ENCODE measurements at regions not wholly inside any gene's neighbourhood (a gene's known extent, or its start where the extent isn't known, plus 50 kb on each side); places are given as distances from the start of the nearest gene placed in this dataset.
"Not testable (repeated sequence)": the region's sequence is repeated elsewhere in the genome, so short reads cannot be mapped to it uniquely, and the experiment has no call there.

DNA sequence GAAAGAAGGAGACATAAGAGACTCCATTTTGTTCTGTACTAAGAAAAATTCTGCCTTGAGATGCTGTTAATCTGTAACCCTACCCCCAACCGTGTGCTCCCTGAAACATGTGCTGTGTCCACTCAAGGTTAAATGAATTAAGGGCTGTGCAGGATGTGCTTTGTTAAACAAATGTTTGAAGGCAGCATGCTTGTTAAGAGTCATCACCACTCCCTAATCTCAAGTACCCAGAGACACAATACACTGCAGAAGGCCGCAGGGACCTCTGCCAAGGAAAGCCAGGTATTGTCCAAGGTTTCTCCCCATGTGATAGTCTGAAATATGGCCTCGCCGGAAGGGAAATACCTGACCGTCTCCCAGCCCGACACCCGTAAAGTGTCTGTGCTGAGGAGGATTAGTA lies 152.4 kb upstream of the NOTCH2NLA start:
- H3K27me3 Mint-ChIP-seq (ENCODE audit: unreplicated experiment), result peaks cover 11% of the 10 kb centered on the region
- not testable (repeated sequence) for H3K27ac Mint-ChIP-seq (ENCODE audit: unreplicated experiment); H3K36me3 Mint-ChIP-seq (ENCODE audit: unreplicated experiment); DNase-seq; H3K9me3 Mint-ChIP-seq (ENCODE audit: unreplicated experiment); H3K4me1 Mint-ChIP-seq (ENCODE audit: low read depth, unreplicated experiment); H3K4me3 Mint-ChIP-seq (ENCODE audit: unreplicated experiment)

DNA sequence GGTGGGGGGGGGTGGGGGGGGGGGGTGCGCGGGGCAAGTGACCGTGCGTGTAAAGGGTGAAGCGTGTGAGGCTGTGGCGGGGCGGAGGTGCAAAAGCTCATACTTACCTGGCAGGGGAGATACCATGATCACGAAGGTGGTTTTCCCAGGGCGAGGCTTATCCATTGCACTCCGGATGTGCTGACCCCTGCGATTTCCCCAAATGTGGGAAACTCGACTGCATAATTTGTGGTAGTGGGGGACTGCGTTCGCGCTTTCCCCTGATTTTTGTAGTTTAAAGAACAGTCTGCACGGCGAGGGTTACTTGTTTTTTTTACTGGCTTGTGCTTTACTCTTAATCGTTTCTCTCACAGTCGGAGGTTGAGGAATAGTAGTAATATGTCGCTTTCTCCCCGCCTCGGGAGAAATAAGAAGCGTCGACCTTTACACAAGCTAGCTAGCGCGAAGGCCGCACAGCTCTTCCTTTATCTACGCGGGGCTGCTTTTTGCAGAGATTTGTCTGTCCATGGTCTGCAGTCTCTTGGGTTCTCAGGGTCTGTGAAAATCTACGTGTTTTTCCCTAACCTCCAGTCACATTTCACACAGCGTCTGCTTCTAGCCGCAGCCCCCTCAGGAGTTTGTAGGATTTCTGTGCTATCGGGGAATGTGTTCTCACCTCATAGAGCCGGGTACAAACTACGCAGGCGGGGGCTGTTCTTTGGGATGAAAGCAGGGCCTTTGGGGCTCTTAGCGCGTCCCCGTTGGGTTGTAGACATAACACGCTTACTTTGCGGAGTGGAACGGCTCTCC lies 148.1 kb upstream of the NOTCH2NLA start:
- not testable (repeated sequence) for H3K9me3 Mint-ChIP-seq (ENCODE audit: unreplicated experiment)

GRCh38 chr1:146376309-146376707 lies 147.5 kb upstream of the NOTCH2NLA start:
- H3K9me3 Mint-ChIP-seq (ENCODE audit: unreplicated experiment); H3K4me1 Mint-ChIP-seq (ENCODE audit: low read depth, unreplicated experiment); H3K36me3 Mint-ChIP-seq (ENCODE audit: unreplicated experiment): not testable (repeated sequence)
- H3K4me3 Mint-ChIP-seq (ENCODE audit: unreplicated experiment), result peak overlapping the region; percentile 72
- DNase-seq, result peak; percentile 84
- peaks cover 11% of the 10 kb centered on the region for H3K27me3 Mint-ChIP-seq (ENCODE audit: unreplicated experiment)
- peak overlapping the region; percentile 97 for H3K27ac Mint-ChIP-seq (ENCODE audit: unreplicated experiment)

More for the DNA sequence above, 148.1 kb upstream of the NOTCH2NLA start:
- peak overlapping the region; percentile 97 for H3K27ac Mint-ChIP-seq (ENCODE audit: unreplicated experiment)
- peaks cover 11% of the 10 kb centered on the region for H3K27me3 Mint-ChIP-seq (ENCODE audit: unreplicated experiment)
- not testable (repeated sequence) for H3K36me3 Mint-ChIP-seq (ENCODE audit: unreplicated experiment); H3K4me1 Mint-ChIP-seq (ENCODE audit: low read depth, unreplicated experiment)
- DNase-seq, result peak; percentile 52
- H3K4me3 Mint-ChIP-seq (ENCODE audit: unreplicated experiment), result peak overlapping the region; percentile 78

- Mint-ChIP-seq H3K27me3 (ENCODE audit: unreplicated experiment) (peaks cover 11% of the 10 kb centered on the region), H3K4me3 (ENCODE audit: unreplicated experiment) (peak overlapping the region; percentile 59), H3K27ac (ENCODE audit: unreplicated experiment) (peak overlapping the region; percentile 73)
- DNase-seq; H3K36me3 Mint-ChIP-seq (ENCODE audit: unreplicated experiment); H3K4me1 Mint-ChIP-seq (ENCODE audit: low read depth, unreplicated experiment); H3K9me3 Mint-ChIP-seq (ENCODE audit: unreplicated experiment): not testable (repeated sequence)
These were observed 146.3 kb upstream of the NOTCH2NLA start for GRCh38 chr1:146375108-146375507.

- H3K4me1 Mint-ChIP-seq (ENCODE audit: low read depth, unreplicated experiment); H3K27me3 Mint-ChIP-seq (ENCODE audit: unreplicated experiment); H3K36me3 Mint-ChIP-seq (ENCODE audit: unreplicated experiment); H3K9me3 Mint-ChIP-seq (ENCODE audit: unreplicated experiment): not testable (repeated sequence)
- Mint-ChIP-seq H3K27ac (ENCODE audit: unreplicated experiment) (peak overlapping the region; percentile 73), H3K4me3 (ENCODE audit: unreplicated experiment) (peak overlapping the region; percentile 84)
- peak; percentile 48 for DNase-seq
These were observed 141.1 kb upstream of the NOTCH2NLA start for GRCh38 chr1:146369940-146370339.

DNA sequence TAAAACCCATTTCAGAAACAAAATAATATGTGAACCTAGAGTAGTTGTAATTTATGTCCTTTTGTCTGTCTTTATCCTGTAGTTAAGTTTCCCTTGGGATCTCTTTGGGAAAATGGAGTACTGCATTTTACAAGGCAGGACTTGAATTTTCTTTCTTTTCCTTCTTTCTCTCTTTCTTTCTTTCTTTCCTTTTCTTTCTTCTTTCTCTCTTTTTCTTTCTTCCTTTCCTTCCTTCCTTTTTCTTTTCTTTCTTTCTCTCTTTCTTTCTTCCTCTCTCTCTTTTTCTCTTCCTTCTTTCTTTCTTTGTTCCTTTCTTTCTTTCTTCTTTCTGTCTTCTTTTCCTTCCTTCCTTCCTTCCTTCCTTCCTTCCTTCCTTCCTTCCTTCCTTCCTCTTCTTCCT lies 126.6 kb upstream of the NOTCH2NLA start:
- not testable (repeated sequence) for H3K9me3 Mint-ChIP-seq (ENCODE audit: unreplicated experiment); H3K4me3 Mint-ChIP-seq (ENCODE audit: unreplicated experiment); DNase-seq; H3K4me1 Mint-ChIP-seq (ENCODE audit: low read depth, unreplicated experiment); H3K27ac Mint-ChIP-seq (ENCODE audit: unreplicated experiment); H3K36me3 Mint-ChIP-seq (ENCODE audit: unreplicated experiment); H3K27me3 Mint-ChIP-seq (ENCODE audit: unreplicated experiment)

DNA sequence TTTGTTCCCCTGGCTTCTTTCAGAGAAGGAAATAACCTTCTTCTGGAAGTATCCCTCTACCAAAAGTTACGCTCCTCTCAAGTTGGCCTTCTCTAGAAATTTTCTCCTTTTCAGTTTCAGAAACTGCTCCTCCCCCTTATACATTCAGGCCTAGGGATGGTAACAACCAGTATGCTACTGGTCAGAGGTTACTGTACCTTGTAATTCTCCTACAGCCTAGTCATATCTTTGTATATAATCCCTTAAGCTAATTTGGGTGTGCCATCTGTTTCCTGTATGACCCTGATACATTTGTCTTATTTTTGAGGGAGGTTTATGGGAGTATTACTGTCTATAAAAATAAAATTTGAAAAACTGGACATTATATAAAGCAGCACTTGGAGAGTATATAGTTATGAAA lies 98.0 kb upstream of the NOTCH2NLA start:
- H3K27ac Mint-ChIP-seq (ENCODE audit: unreplicated experiment); H3K27me3 Mint-ChIP-seq (ENCODE audit: unreplicated experiment); H3K4me3 Mint-ChIP-seq (ENCODE audit: unreplicated experiment); DNase-seq; H3K4me1 Mint-ChIP-seq (ENCODE audit: low read depth, unreplicated experiment); H3K9me3 Mint-ChIP-seq (ENCODE audit: unreplicated experiment); H3K36me3 Mint-ChIP-seq (ENCODE audit: unreplicated experiment): not testable (repeated sequence)

DNA sequence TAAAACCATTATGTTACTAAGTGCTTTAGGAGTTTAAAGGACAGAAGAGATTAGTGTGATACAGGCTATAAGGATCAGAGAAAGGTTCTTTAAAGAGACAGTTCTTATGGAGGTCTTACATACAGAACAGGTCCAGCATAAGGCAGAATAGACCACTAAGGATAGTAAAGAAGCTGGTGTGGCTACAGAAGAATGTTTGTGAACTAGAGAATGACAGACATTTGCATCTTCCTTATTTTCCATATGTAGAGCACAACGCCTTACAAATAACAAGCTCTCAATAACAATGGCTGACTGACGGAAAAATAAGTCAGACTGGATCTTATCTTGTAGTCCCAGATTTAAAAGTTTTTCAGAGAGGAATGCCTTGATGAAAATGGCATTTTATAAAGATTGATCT lies 95.6 kb upstream of the NOTCH2NLA start:
- not testable (repeated sequence) for H3K4me3 Mint-ChIP-seq (ENCODE audit: unreplicated experiment); H3K36me3 Mint-ChIP-seq (ENCODE audit: unreplicated experiment); H3K4me1 Mint-ChIP-seq (ENCODE audit: low read depth, unreplicated experiment); H3K9me3 Mint-ChIP-seq (ENCODE audit: unreplicated experiment); DNase-seq; H3K27me3 Mint-ChIP-seq (ENCODE audit: unreplicated experiment); H3K27ac Mint-ChIP-seq (ENCODE audit: unreplicated experiment)

GRCh38 chr1:146323302-146323701 lies 94.5 kb upstream of the NOTCH2NLA start:
- H3K27ac Mint-ChIP-seq (ENCODE audit: unreplicated experiment); H3K27me3 Mint-ChIP-seq (ENCODE audit: unreplicated experiment); H3K4me1 Mint-ChIP-seq (ENCODE audit: low read depth, unreplicated experiment); H3K4me3 Mint-ChIP-seq (ENCODE audit: unreplicated experiment); H3K9me3 Mint-ChIP-seq (ENCODE audit: unreplicated experiment); H3K36me3 Mint-ChIP-seq (ENCODE audit: unreplicated experiment); DNase-seq: not testable (repeated sequence)

- H3K27ac Mint-ChIP-seq (ENCODE audit: unreplicated experiment); H3K4me3 Mint-ChIP-seq (ENCODE audit: unreplicated experiment); DNase-seq; H3K9me3 Mint-ChIP-seq (ENCODE audit: unreplicated experiment); H3K27me3 Mint-ChIP-seq (ENCODE audit: unreplicated experiment); H3K36me3 Mint-ChIP-seq (ENCODE audit: unreplicated experiment); H3K4me1 Mint-ChIP-seq (ENCODE audit: low read depth, unreplicated experiment): not testable (repeated sequence)
These were observed 94.1 kb upstream of the NOTCH2NLA start for GRCh38 chr1:146322893-146323292.

DNA sequence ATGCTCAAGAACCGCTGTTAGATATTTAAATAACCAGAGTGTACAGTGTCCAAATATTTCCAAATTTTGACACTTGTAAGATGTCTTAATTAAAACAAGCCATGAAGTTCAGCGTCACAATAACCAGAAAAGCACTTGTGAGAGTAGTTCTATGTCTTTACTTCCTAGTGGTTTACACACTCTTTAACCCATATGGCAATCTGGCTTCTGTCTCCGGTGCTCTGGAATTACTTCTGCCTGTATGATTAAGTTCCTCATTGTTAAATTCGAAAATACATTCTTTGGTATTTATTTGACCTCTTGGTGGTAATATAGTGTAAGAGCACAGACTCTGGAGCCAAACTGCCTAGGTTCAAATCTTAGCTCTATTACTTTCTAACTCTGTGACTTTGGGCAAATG lies 89.9 kb upstream of the NOTCH2NLA start:
- H3K4me1 Mint-ChIP-seq (ENCODE audit: low read depth, unreplicated experiment); H3K4me3 Mint-ChIP-seq (ENCODE audit: unreplicated experiment); H3K27me3 Mint-ChIP-seq (ENCODE audit: unreplicated experiment): not testable (repeated sequence)

DNA sequence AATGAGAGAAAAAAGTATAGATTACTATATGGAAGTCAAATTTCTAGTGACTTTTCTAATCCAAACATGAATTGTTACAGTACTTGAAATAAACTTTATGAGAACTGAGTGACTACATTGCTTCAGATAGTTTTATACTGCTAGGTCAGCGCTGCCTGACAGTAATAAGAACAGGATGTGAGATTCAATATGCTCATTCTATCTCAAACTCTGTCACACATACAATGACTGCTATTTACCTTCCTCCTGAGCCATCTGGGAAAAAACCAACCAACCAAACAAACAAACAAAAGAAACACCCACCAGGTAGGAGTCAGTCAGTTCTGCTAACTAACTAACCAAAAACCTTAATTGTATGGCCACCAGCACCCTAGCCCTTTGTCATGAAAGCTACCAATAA lies 89.0 kb upstream of the NOTCH2NLA start:
- H3K27ac Mint-ChIP-seq (ENCODE audit: unreplicated experiment); H3K9me3 Mint-ChIP-seq (ENCODE audit: unreplicated experiment); DNase-seq; H3K4me3 Mint-ChIP-seq (ENCODE audit: unreplicated experiment); H3K27me3 Mint-ChIP-seq (ENCODE audit: unreplicated experiment); H3K36me3 Mint-ChIP-seq (ENCODE audit: unreplicated experiment); H3K4me1 Mint-ChIP-seq (ENCODE audit: low read depth, unreplicated experiment): not testable (repeated sequence)

More for the DNA sequence above, 89.9 kb upstream of the NOTCH2NLA start:
- not testable (repeated sequence) for DNase-seq; H3K36me3 Mint-ChIP-seq (ENCODE audit: unreplicated experiment); H3K27ac Mint-ChIP-seq (ENCODE audit: unreplicated experiment); H3K9me3 Mint-ChIP-seq (ENCODE audit: unreplicated experiment)

All from glutamatergic neuron (in vitro differentiated cells).